Osteoblast (primary cell): ENCODE measurements at regions not wholly inside any gene's neighbourhood (a gene's known extent, or its start where the extent isn't known, plus 50 kb on each side); places are given as distances from the start of the nearest gene placed in this dataset.

Source experiments
- DNase-seq: peaks from one replicate; pipeline ENCODE4 v3.0.0; 2011; ENCODE audit warnings: low spot score, mixed read lengths; ENCODE audit not compliant: insufficient read length; ENCODE audit errors: missing footprints
- H2AFZ ChIP-seq: 2 replicates; pipeline ENCODE4 v1.6.0; 2011; ENCODE audit warnings: mild to moderate bottlenecking, low read length
- H3K27ac ChIP-seq: 2 replicates; pipeline ENCODE4 v1.5.1; 2011; ENCODE audit warnings: mild to moderate bottlenecking, low read depth, low read length, moderate library complexity
- H3K27me3 ChIP-seq: 2 replicates; pipeline ENCODE4 v1.6.0; 2012; ENCODE audit warnings: mild to moderate bottlenecking, control low read depth, inconsistent platforms, low read length, moderate library complexity; ENCODE audit not compliant: insufficient read depth
- H3K36me3 ChIP-seq: 2 replicates; pipeline ENCODE4 v1.5.1; 2011; ENCODE audit warnings: mild to moderate bottlenecking, low read length, control low read depth, moderate library complexity; ENCODE audit not compliant: insufficient read depth
- H3K4me1 ChIP-seq: 2 replicates; pipeline ENCODE4 v1.5.1; 2011; ENCODE audit warnings: mild to moderate bottlenecking, low read length, control low read depth, moderate library complexity; ENCODE audit not compliant: insufficient read depth
- H3K4me2 ChIP-seq: 2 replicates; pipeline ENCODE4 v1.6.0; 2011; ENCODE audit warnings: mild to moderate bottlenecking, low read length; ENCODE audit not compliant: insufficient read depth
- H3K4me3 ChIP-seq: fragments of 200-600 bp; sonication (generic); 3 replicates; pipeline ENCODE4 v1.5.1; 2012; ENCODE audit warnings: mild to moderate bottlenecking, low read length, inconsistent platforms; ENCODE audit not compliant: insufficient read depth
- H3K79me2 ChIP-seq: 2 replicates; pipeline ENCODE4 v1.6.0; 2012; ENCODE audit warnings: mild to moderate bottlenecking, low read length, control low read depth, inconsistent platforms; ENCODE audit not compliant: insufficient read depth
- H3K9me3 ChIP-seq: 2 replicates; pipeline ENCODE4 v1.5.1; 2011; ENCODE audit warnings: low read depth, low read length, control low read depth
- H4K20me1 ChIP-seq: 2 replicates; pipeline ENCODE4 v1.6.0; 2012; ENCODE audit warnings: mild to moderate bottlenecking, low read length, control low read depth; ENCODE audit not compliant: insufficient read depth
- CTCF ChIP-seq: IDR thresholded peaks from 2 replicates; pipeline ENCODE4 v1.5.1; 2011; ENCODE audit warnings: mild to moderate bottlenecking, low read depth, low read length, moderate library complexity; ENCODE audit errors: extremely low read depth

- no peak overlapping the region for H3K27ac ChIP-seq
- H3K9me3 ChIP-seq, result no peaks in the 10 kb centered on the region
- TF ChIP-seq CTCF, result no peak
- H3K4me2 ChIP-seq, result no peak overlapping the region
- no peaks in the 10 kb centered on the region for H3K36me3 ChIP-seq
- H3K27me3 ChIP-seq, result no peaks in the 10 kb centered on the region
- no peak overlapping the region for H3K4me3 ChIP-seq
- no peaks in the 10 kb centered on the region for H4K20me1 ChIP-seq
- no peak for DNase-seq
- no peak overlapping the region for H2AFZ ChIP-seq
- no peaks in the 10 kb centered on the region for H3K4me1 ChIP-seq
- H3K79me2 ChIP-seq, result no peaks in the 10 kb centered on the region
Measured at GRCh38 chr10:59499460-59499859, 137.1 kb upstream of the FAM13C start.

DNA sequence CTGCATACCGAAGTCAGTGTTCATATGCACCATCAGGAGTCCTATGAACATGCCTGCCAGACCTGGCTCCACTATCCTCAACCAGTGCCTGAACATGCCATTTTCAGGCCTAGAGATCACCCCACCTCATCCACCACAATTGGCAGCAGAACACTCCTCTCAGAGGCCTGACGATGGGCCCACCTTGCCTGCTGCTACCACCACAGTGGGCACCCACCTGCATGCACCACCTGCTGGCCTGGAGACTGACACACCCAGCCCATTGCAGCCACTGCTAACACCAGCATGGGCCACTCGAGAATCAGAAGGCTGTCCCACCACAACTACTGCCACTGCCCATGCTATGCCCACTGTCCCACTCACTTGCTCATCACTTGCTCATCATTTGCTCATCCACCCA lies 130.7 kb upstream of the FAM13C start:
- no peak for DNase-seq
- Histone ChIP-seq H3K36me3 (no peaks in the 10 kb centered on the region), H3K79me2 (no peaks in the 10 kb centered on the region), H3K27ac (no peak overlapping the region), H3K9me3 (no peaks in the 10 kb centered on the region), H2AFZ (no peak overlapping the region), H3K4me1 (no peaks in the 10 kb centered on the region), H3K27me3 (no peaks in the 10 kb centered on the region), H3K4me2 (no peak overlapping the region), H3K4me3 (no peak overlapping the region), H4K20me1 (no peaks in the 10 kb centered on the region)
- no peak for TF ChIP-seq CTCF

- Histone ChIP-seq H3K79me2 (no peaks in the 10 kb centered on the region), H3K36me3 (no peaks in the 10 kb centered on the region), H3K9me3 (no peaks in the 10 kb centered on the region), H3K4me3 (no peak overlapping the region), H2AFZ (no peak overlapping the region), H3K27me3 (no peaks in the 10 kb centered on the region), H4K20me1 (no peaks in the 10 kb centered on the region), H3K27ac (no peak overlapping the region), H3K4me1 (no peaks in the 10 kb centered on the region), H3K4me2 (no peak overlapping the region)
- DNase-seq, result no peak
- no peak for TF ChIP-seq CTCF
Measured at GRCh38 chr10:59479426-59479825, 117.1 kb upstream of the FAM13C start.

GRCh38 chr10:59470570-59470969 lies 108.2 kb upstream of the FAM13C start:
- Histone ChIP-seq H3K4me3 (no peak overlapping the region), H3K9me3 (no peaks in the 10 kb centered on the region), H4K20me1 (no peaks in the 10 kb centered on the region), H3K4me1 (no peaks in the 10 kb centered on the region), H3K27ac (no peak overlapping the region), H3K79me2 (no peaks in the 10 kb centered on the region), H3K36me3 (no peaks in the 10 kb centered on the region), H2AFZ (no peak overlapping the region), H3K27me3 (no peaks in the 10 kb centered on the region), H3K4me2 (no peak overlapping the region)
- TF ChIP-seq CTCF, result no peak
- DNase-seq, result no peak
